ENCODE measurements at regions not wholly inside any gene's neighbourhood (a gene's known extent, or its start where the extent isn't known, plus 50 kb on each side); places are given as distances from the start of the nearest gene placed in this dataset.

DNA sequence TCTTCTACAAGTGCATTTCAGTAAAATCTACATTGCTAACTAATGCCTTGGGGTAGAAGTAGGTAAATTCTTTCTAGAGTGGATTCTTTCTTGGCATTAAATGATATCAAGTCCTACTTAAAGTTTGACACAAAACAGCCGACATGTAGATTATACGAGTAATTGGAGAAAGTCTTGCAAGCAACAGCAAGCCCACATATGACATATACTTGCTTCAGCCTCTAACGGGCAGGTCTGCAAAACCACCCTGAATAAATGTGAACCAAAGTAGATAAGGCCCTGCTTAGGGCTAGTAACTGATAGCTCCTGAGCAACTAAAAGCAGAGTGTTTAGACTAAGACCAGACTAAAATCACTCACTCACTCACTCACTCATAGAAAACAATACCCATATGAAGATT, 203.2 kb downstream of the LTN1 start:
- DNase-seq (ENCODE audit: low read depth): no peak

DNA sequence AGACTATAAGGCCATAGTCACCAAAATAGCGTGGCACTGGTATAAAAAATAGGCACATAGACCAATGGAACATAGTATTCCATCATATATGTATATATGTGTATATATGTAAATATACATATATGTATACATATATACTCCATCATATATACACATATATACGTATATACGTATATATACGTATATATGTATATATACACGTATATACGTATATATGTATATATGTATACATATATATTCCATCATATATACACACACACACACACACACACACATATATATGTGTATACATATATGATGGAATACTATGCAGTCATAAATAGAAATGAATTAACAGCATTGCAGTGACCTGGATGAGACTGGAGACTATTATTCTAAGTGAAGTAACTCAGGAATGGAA, 204.6 kb downstream of the LTN1 start:
- DNase-seq (ENCODE audit: low read depth): no peak

DNA sequence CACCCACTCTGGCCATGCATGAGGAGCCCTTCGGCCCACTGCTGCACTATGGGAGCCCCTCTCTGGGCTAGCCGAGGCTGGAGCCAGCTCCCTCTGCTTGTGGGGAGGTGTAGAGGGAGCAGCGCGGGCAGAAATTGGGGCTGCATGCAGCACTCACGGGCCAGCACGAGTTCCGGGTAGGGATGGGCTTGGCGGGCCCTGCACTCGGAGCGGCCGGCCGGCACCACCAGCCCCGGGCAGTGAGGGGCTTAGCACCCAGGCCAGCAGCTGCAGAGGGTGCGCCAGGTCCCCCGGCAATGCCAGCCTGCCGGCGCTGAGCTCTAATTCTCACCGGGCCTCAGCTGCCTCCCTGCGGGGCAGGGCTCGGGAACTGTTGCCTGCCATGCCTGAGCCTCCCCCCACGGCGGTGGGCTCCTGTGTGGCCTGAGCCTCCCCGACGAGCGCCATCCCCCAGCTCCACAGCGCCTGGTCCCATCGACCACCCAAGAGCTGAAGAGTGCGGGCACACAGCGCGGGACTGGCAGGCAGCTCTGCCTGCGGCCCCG, 209.0 kb downstream of the LTN1 start:
- no peak for DNase-seq (ENCODE audit: low read depth)

DNA sequence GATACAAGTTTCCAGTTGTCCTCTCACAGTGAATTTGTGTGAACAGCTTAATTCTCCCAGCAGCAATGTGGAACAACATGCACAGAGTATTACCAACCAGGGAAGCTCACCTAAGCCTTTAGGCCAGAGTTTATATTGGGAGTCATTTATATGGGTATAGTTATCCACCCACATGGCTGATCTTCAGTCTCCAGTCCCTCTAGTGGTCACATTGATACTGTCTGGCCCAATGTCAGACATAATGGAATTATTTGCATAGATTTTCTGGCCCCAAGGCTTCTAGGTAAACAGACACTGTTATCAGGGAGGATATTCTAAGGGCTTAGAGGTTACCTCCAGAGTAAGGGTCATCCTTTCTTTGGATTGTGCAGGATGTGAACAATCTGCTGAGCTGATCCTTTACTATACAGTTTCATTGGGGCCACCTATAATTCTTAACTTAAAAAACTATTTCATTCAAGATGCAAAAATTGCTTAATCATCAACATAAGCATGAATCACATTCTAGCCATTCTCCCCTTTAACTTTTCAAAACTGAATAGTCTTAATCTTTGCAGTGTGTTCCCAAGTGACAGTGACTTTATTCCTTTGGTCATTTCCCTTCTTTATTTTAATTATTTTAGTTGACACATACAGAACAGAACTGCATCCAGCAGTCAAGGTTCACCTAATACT, 210.9 kb downstream of the LTN1 start:
- no peak for DNase-seq (ENCODE audit: low read depth)

DNA sequence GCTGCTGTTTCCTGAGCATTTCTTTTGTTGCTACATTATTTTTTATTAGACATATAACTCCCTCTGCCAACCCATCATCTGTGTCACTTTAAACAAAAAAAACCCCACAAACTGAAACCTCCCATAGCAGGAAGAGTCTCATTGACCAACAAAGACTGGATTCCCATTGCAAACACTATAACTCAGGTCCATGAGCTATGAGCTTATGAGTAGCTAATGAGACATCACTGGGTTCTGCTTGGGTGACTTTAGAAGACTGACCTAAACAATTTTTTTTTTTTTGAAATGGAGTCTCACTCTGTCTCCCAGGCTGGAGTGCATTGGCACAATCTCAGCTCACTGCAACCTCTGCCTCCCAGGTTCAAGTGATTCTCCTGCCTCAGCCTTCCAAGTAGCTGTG, 212.8 kb downstream of the LTN1 start:
- no peak for DNase-seq (ENCODE audit: low read depth)

DNA sequence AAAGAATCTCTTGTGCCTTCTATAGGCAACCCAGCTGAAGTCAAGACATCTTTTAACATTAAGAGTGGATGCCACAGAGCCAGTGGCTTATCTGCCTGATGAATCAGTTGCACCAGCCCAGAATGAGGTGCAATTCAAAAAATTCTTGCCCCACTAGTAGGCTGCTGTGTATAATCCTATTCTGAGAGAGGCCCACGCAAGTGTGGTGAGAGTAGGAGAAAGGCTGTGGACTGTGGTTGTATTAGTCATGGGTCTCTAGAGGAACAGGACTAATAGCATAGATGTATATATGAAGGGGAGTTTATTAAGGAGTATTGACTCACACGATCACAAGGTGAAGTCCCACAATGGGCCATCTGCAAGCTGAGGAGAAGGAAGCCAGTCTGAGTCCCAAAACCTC, 216.4 kb downstream of the LTN1 start:
- no peak for DNase-seq (ENCODE audit: low read depth)

DNA sequence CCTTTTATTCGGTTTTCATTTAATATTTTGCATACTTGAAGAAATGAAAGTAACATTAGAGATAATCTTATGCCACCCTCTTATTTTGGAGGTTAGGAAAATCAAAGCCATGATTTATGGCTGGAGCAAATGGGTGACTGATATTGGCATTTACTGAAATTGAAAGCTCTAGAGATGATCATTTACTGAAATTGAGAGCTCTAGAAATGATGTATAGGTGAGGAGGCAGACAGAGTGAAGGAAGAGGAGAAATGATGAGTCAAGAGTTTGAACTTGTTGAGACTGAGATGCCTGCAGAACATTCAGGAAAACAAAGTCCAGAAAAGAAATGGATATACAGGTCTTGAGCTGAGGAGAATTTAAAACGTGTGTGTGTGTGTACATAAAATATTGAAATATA, 217.6 kb downstream of the LTN1 start:
- DNase-seq (ENCODE audit: low read depth): no peak

DNA sequence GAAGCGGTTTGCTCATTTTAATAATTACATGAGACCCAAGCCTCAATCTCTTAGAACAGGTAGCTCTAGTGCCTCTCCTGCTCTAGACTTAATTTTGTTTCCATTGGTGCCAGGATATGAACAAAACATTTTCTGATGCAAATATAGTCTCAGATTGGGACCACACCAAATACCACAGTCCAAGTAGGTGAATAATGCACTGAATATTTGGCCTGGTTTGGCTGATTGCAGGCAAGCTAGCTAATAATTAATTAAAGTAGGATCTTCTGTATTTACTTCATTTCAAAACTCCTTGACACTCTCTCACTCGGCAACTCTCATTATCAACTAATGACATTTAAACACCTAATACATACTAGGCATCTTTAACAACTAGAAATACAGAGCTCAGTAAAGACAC, 219.6 kb downstream of the LTN1 start:
- no peak for DNase-seq (ENCODE audit: low read depth)

DNA sequence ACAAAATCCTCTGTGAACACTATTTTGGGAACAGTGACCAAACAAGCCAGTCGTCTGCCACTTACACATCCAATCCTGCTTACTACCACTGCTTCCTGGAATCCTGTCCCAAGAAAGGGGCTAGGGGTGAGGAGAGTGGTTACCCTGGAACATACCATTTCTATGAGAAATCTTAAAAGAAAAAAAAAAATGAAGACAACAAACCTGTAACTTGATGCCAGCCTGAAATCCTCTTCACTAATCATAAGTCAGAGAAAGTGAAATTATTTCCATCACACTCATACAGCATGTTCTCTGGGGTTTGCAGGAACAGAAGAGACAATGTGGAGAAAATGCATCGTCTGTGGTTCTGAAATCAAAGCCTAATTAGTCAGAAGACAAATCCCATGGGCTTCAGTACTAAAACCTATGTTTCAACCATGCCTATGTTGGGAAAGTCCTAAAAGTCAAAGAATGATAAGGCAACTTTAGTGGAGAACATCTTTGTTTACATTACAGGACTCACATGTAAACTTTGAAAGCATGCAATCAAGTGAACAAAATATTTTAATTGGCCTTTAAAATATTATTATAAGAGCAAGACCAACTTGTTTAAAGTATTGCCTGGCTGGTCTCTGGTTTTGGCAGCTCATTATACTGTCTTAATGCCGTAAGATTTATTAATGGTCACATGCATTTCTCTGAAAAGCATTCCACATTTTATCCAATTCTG, 220.7 kb downstream of the LTN1 start:
- no peak for DNase-seq (ENCODE audit: low read depth)

DNA sequence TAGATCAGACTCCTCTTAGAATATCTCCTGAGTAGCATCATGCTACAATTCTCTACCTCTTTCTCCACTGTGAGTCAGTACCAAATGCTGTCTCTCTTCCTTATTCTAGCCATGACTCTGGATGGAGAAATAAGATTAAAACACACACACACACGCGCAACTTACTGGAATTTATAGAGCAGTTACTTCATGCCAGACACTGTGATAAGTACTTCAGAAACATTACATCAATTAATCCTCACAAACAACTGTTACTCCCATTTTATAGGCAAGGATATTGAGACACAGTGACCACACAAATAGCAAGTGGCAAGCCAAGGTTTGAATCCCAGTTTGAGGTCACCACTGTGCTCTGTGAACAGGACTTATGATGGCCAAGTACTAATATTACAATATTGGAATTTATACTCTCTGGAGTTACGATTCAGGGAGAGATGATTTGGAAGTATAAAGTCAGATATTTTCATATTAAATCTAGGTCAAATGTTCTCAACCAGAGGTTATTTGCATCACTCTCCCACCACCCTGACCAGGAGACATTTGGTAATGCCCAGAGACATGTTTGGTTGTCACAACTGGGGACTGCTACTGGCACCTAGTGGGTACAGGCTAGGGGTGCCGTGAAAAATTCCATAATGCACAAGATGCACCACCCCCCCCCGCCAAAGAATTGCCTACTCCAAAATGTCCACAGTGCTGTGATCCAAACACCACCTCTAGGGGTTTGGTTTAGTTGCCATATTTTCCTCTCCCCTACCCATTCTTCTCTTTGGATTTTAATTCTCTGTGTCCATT, 221.6 kb downstream of the LTN1 start:
- DNase-seq (ENCODE audit: low read depth): no peak

DNA sequence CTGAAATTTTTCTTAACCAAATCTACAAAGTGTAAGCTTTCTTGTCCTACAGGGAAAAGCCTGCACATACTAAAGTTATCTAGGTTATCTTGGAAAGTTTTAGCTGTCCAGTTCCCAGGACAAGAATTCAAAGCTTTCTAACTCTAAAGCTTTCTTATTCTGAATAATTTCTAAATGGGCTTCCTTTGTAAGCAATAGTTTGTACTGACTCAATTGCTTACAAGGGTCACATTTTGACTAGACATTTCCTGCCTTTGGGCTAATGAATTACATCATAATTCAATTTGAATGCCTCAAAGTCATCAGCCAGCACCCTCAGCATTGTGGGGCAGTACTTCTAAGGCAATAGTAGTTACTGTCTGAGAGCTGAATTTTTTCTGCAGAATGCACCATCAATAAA, 223.0 kb downstream of the LTN1 start:
- no peak for DNase-seq (ENCODE audit: low read depth)

DNA sequence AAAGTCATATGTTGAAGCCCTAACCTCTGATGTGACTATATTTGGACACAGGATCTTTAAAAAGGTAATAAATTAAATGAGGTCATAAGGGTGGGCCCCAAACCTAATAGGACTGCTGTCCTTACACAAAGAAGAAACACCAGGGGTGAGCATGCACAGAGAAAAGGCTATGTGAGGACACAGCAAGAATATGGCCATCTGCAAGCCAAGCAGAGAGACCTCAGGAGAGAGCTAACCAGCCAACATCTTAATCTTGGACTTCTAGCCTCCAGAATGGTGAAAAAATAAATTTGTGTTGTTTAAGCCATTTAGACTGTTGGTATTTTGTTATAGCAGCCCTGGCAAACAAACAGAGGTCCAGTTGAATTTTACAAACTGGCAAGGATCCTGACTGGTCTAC, 223.9 kb downstream of the LTN1 start:
- no peak for DNase-seq (ENCODE audit: low read depth)

DNA sequence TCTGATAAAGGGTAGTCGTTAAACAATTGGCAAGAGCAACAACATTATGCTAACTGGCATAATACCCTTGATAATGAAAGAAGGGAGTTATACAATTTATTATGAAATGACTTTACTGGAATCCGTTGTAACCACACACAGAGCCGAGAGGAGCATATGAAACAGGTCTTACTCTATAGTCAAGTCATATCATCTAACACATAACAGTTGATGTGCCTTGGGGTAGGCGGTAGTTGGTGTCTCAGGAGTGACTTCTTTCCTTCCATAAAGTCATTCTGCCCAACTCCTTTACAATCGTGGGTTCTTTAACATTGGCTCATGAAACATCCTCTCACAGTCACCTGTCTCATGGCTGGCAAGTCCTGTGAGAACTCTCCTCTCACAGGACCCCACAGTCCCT, 225.2 kb downstream of the LTN1 start:
- no peak for DNase-seq (ENCODE audit: low read depth)

DNA sequence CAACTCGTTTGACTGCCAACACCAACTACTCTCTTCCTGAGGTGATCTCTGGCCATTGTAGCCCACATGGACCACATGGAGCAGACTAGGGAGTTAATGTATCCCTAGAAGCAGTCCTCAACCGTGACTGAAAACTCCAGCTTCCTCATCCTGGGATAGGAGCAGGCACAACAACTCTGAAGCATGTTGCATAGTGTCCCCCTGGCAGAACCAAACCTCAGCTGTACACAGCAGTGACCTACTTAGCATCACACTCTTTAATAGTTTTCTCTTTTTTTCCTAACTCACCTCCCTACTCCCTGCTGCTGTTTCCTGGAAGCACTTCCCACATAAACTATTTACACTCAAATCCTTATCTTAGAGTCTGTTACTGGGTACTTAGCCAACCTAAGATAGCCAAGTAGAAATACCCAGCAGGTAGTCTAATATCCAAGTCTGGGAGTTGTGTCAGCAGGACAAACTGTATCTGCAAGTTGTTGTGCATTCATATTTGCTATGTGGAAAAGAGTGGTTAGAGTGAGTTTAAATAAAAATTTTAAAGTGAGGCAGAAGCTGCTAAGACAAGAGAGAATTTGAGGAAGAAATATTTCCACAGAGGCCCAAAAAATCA, 228.8 kb downstream of the LTN1 start:
- DNase-seq (ENCODE audit: low read depth): no peak

DNA sequence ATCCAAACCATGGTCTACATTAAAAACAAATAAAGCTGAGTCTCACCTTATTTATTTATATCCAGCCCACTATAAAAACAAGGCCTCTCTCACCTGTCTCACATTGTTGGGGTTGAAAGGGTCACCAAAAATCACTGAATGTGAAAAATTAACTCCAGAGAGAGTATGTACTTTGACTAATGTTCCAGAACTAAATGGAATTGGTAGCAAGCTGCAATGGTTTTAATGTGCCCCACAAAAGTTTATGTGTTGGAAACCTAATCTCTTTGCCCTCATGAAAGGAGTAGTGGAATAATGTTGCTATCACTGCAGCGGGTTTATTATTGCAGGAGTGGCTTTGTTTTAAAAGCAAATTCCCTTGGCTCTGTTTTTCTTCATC, 230.3 kb downstream of the LTN1 start:
- no peak for DNase-seq (ENCODE audit: low read depth)

DNA sequence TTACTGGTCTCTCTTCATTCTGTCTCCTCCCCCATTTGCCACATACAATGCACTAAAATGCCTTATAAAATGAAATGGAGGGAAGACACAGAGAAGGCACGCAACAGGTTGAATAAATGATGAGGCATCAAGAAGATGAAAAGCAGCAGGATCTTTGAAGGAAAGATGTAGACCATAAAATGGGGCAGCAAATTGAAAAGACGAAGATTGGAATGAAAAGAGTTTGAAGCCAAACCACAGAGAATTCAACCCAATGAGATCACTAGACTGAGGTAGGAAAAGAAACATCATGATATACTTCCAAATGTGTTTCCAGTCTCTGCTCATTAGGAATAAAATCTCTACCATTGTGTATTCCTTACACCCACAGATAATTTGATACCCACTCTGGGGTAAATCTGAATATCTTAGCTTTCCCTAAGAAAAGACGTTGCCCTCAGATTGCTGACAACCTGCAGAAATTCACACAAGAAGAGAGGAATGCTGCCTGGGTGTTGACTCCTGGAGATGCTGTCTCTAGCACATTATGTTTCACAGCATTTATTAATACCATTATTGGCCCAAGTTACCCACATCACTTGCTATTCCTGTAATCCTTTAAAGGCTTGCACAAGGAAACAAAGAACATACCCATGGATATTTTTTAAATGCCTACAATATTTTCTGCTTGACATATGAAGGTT, 230.9 kb downstream of the LTN1 start:
- no peak for DNase-seq (ENCODE audit: low read depth)

DNA sequence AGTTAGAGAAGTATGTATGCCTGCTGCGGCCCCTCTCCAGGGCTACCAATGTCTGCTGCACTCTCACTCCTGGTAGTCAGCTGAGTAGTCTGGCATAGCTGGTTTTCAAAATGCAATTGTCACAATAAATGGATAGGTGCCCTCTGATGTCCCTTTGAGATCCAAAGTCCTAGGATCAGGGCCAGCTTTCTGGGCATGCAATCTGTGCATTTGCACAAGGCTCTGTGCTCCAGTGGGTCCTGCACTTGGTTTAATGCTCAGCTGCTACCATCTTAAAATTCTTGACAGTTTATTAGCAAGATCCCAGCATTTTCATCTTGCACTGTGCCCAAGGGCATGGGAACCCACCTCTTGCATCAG, 233.8 kb downstream of the LTN1 start:
- no peak for DNase-seq (ENCODE audit: low read depth)

DNA sequence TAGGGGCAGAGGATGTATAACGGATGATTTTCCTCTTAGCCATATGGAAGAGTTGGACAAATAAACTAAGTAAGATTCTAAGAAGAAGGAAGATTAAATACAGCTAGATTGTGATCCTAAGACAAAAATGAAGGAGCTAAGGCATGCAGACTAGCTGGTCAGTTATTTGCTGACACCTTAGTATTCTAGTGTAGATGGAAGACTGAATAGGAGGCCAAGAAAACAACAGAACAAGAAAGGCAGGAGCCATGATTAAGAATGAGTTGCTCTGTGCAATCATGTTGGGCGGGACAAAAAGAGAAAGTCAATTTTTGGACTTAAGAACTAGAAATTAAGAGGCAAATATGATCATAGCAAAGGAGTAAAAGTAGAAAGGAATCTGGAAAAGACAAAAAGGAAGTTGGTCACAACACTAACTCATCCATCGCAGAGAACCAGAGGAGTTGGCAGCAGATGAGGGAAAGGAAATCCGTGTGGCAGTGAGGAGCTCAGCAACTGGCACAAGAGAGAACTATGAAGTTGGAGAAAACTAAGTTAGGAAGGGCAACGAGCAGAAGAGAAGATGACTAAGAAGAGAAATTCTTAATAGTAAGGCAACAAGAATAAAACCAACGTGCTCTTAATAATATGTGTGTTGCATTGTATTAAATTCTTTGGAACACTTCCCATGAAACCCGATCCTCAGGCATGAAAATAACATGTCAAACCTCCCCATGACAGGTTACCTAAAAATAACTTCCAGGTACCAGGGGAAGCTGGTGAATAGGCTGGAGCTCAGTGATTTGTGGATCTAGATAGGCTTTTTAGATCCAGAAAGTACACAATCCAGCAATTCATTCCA, 234.4 kb downstream of the LTN1 start:
- DNase-seq (ENCODE audit: low read depth): no peak

DNA sequence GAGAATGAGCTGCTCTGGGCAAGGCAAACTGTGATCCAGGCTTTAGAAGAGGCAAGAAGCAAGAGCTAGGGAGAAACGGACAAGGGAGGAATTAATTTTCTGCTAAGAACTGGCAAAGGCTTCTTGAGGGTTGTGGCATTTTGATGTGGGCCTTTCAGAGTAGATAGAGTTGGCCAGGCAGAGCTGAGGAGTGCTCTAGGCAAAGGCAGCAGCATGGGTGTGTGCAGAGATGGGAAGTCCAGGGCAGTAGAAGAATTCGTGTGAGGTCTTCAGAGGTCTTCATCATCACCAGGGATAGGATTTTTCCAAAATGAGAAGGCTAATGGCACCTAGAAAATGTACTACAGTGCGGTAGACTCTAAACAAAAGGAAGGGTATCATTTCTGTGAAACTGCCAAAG, 237.8 kb downstream of the LTN1 start:
- DNase-seq (ENCODE audit: low read depth): no peak

DNA sequence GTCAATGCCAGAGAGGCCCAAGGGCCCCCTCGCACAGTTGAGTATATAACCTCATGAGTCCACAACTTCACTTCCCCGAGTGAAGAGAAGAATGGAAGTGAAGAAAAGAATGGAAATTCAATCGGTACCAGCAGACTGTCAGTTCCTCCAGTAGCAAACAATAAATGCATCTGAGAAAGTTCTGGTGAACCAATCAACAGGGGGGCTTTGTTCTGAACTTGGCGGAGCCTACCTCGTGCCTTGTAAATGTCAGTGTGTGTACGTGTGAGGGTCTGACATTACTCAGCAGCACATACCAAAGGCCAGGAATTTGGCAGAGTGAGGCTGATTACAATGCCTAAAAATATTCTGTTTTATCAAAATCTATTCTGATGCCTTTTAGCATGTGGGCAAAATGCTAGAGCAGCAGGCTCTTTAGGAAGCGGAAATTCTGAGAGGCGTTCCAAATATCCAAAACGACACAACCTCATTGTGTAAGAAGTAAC, 238.5 kb downstream of the LTN1 start:
- no peak for DNase-seq (ENCODE audit: low read depth)

DNA sequence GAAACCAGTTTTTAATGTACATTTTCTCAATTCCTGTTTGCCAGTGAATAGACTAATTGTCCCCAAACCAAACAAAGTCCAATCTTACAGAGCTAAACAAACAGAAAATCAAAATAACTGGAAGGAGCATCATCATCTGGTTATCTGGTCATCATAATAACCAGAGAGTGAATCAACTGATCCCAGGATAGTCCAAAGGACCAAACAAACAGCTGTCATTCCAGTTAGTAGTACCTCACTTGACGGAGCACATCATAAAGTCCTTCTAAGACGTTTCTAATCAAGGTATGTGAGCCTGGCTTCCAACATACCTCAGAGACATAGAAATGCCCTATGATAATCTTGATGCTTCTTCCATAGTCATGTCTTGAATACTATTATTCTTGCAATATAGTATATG, 240.5 kb downstream of the LTN1 start:
- DNase-seq (ENCODE audit: low read depth): no peak

Measured in activated T-helper 1 cell treated with Interleukin-2 at 50 U/mL for 16 hours (primary cell).